ENCODE measurements at regions not wholly inside any gene's neighbourhood (a gene's known extent, or its start where the extent isn't known, plus 50 kb on each side); places are given as distances from the start of the nearest gene placed in this dataset.

GRCh38 chr12:127728729-127729128, 538.2 kb upstream of the TMEM132C start:
- Histone ChIP-seq H3K36me3 (no peaks in the 10 kb centered on the region), H3K27ac (no peak overlapping the region), H3K9me3 (no peaks in the 10 kb centered on the region), H3K4me1 (ENCODE audit: control insufficient read depth in 1 of 2, low read depth in 2 of 2) (no peaks in the 10 kb centered on the region), H3K4me3 (no peak overlapping the region), H3K27me3 (replicated peaks; ENCODE audit: insufficient read depth) (no peaks in the 10 kb centered on the region)
- TF ChIP-seq, protein P1, sequence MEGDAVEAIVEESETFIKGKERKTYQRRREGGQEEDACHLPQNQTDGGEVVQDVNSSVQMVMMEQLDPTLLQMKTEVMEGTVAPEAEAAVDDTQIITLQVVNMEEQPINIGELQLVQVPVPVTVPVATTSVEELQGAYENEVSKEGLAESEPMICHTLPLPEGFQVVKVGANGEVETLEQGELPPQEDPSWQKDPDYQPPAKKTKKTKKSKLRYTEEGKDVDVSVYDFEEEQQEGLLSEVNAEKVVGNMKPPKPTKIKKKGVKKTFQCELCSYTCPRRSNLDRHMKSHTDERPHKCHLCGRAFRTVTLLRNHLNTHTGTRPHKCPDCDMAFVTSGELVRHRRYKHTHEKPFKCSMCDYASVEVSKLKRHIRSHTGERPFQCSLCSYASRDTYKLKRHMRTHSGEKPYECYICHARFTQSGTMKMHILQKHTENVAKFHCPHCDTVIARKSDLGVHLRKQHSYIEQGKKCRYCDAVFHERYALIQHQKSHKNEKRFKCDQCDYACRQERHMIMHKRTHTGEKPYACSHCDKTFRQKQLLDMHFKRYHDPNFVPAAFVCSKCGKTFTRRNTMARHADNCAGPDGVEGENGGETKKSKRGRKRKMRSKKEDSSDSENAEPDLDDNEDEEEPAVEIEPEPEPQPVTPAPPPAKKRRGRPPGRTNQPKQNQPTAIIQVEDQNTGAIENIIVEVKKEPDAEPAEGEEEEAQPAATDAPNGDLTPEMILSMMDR (IDR thresholded peaks at IDR 0.05) = no peak
- ATAC-seq (ENCODE audit: insufficient number of reproducible peaks, low FRiP score, low read depth) (no peak), DNase-seq (ENCODE audit: low spot score) (no peak)

- Histone ChIP-seq H3K27ac (no peak overlapping the region), H3K4me3 (no peak overlapping the region), H3K27me3 (replicated peaks; ENCODE audit: insufficient read depth) (no peaks in the 10 kb centered on the region), H3K9me3 (no peaks in the 10 kb centered on the region), H3K4me1 (ENCODE audit: control insufficient read depth in 1 of 2, low read depth in 2 of 2) (no peaks in the 10 kb centered on the region), H3K36me3 (no peaks in the 10 kb centered on the region)
- DNase-seq (ENCODE audit: low spot score) (no peak), ATAC-seq (ENCODE audit: insufficient number of reproducible peaks, low FRiP score, low read depth) (no peak)
- TF ChIP-seq, protein P1 (IDR thresholded peaks at IDR 0.05) = no peak
Measured at GRCh38 chr12:127729381-127729780, 537.6 kb upstream of the TMEM132C start.

- ATAC-seq (ENCODE audit: insufficient number of reproducible peaks, low FRiP score, low read depth) = no peak
- TF ChIP-seq, protein P1 (IDR thresholded peaks at IDR 0.05) = no peak
- no peaks in the 10 kb centered on the region for H3K9me3 ChIP-seq
- no peaks in the 10 kb centered on the region for H3K4me1 ChIP-seq (ENCODE audit: control insufficient read depth in 1 of 2, low read depth in 2 of 2)
- H3K27ac ChIP-seq = no peak overlapping the region
- no peak for DNase-seq (ENCODE audit: low spot score)
- no peak overlapping the region for H3K4me3 ChIP-seq
- H3K36me3 ChIP-seq = no peaks in the 10 kb centered on the region
- no peaks in the 10 kb centered on the region for H3K27me3 ChIP-seq (replicated peaks; ENCODE audit: insufficient read depth)
Measured at GRCh38 chr12:127731657-127732056, 535.3 kb upstream of the TMEM132C start.

DNA sequence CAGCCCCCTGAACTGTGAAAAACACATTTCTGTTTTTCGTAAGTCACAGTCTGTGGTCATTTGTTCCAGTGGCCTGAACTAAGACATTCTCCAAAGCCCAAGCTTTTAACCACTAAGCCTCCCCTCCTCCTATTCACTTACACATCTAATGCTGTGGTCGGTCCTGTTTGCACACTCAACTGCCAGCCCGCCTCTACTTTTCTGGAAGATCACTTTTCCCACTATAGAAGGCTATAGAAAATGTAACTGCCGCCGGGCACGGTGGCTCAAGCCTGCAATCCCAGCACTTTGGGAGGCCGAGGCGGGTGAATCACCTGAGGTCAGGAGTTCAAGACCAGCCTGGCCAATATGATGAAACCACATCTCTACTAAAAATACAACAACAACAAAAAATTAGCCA, 524.7 kb upstream of the TMEM132C start:
- TF ChIP-seq, protein P1 (IDR thresholded peaks at IDR 0.05) = no peak
- no peaks in the 10 kb centered on the region for H3K27me3 ChIP-seq (replicated peaks; ENCODE audit: insufficient read depth)
- no peak overlapping the region for H3K4me3 ChIP-seq
- no peak overlapping the region for H3K27ac ChIP-seq
- DNase-seq (ENCODE audit: low spot score) = no peak
- no peaks in the 10 kb centered on the region for H3K36me3 ChIP-seq
- ATAC-seq (ENCODE audit: insufficient number of reproducible peaks, low FRiP score, low read depth) = no peak
- H3K9me3 ChIP-seq = no peaks in the 10 kb centered on the region
- H3K4me1 ChIP-seq (ENCODE audit: control insufficient read depth in 1 of 2, low read depth in 2 of 2) = no peaks in the 10 kb centered on the region

GRCh38 chr12:127745469-127746212, 521.3 kb upstream of the TMEM132C start:
- H3K36me3 ChIP-seq = no peaks in the 10 kb centered on the region
- H3K9me3 ChIP-seq = no peaks in the 10 kb centered on the region
- H3K27me3 ChIP-seq (replicated peaks; ENCODE audit: insufficient read depth) = no peaks in the 10 kb centered on the region
- DNase-seq (ENCODE audit: low spot score) (no peak), ATAC-seq (ENCODE audit: insufficient number of reproducible peaks, low FRiP score, low read depth) (no peak)
- no peaks in the 10 kb centered on the region for H3K4me1 ChIP-seq (ENCODE audit: control insufficient read depth in 1 of 2, low read depth in 2 of 2)
- no peak overlapping the region for H3K4me3 ChIP-seq
- no peak overlapping the region for H3K27ac ChIP-seq
- TF ChIP-seq, protein P1 (IDR thresholded peaks at IDR 0.05) = no peak
